SK-N-SH treated with all-trans-retinoic acid at 6 μM for 48 hours (cell line): ENCODE measurements at regions not wholly inside any gene's neighbourhood (a gene's known extent, or its start where the extent isn't known, plus 50 kb on each side); places are given as distances from the start of the nearest gene placed in this dataset.
"Not testable (repeated sequence)": the region's sequence is repeated elsewhere in the genome, so short reads cannot be mapped to it uniquely, and the experiment has no call there.

ENCODE experiments used
- ATAC-seq: fragments of 200-7000 bp; cut with Tn5 transposase; 3 replicates; pipeline ENCODE4 v1.9.1; 2020; ENCODE audit warnings: mild to moderate bottlenecking, moderate library complexity
- ARNTL ChIP-seq: fragments of 450-650 bp; formaldehyde crosslinking; IDR thresholded peaks from 2 replicates; pipeline ENCODE4 v1.5.0; 2020; ENCODE audit warnings: low read depth, mild to moderate bottlenecking, moderate library complexity, borderline replicate concordance
- BACH2 ChIP-seq: fragments of 250-450 bp; sonication (Bioruptor Pico); IDR thresholded peaks from 2 replicates; pipeline ENCODE4 v1.9.0; 2021; ENCODE audit warnings: mild to moderate bottlenecking, borderline replicate concordance
- CSDC2 ChIP-seq: fragments of 250-450 bp; sonication (Bioruptor Pico); IDR thresholded peaks from 2 replicates; pipeline ENCODE4 v1.5.0; 2020; ENCODE audit warnings: mild to moderate bottlenecking, moderate library complexity
- ESRRG ChIP-seq: fragments of 250-450 bp; sonication (Bioruptor Pico); IDR thresholded peaks from 2 replicates; pipeline ENCODE4 v1.6.1; 2021; ENCODE audit warnings: mild to moderate bottlenecking
- ISL1 ChIP-seq: fragments of 250-450 bp; sonication (Bioruptor Pico); IDR thresholded peaks from 2 replicates; pipeline ENCODE4 v2.1.2; 2022; ENCODE audit warnings: mild to moderate bottlenecking, moderate library complexity
- OSR1 ChIP-seq: fragments of 250-450 bp; sonication (Bioruptor Pico); IDR thresholded peaks from 2 replicates; pipeline ENCODE4 v1.8.0; 2022; ENCODE audit warnings: moderate library complexity, mild to moderate bottlenecking, inconsistent platforms
- PPARA ChIP-seq: fragments of 250-450 bp; sonication (Bioruptor Pico); IDR thresholded peaks from 2 replicates; pipeline ENCODE4 v1.5.0; 2020; ENCODE audit warnings: mild to moderate bottlenecking, borderline replicate concordance
- RARB ChIP-seq: fragments of 250-450 bp; sonication (Bioruptor Pico); IDR thresholded peaks from 2 replicates; pipeline ENCODE4 v1.8.0; 2021; ENCODE audit warnings: mild to moderate bottlenecking, moderate library complexity
- SNAI2 ChIP-seq: fragments of 250-450 bp; sonication (Bioruptor Pico); IDR thresholded peaks from 2 replicates; pipeline ENCODE4 v1.5.0; 2020; ENCODE audit warnings: mild to moderate bottlenecking, moderate library complexity
- TCF4 ChIP-seq: fragments of 250-450 bp; sonication (Bioruptor Pico); IDR thresholded peaks from 2 replicates; pipeline ENCODE4 v1.8.0; 2021; ENCODE audit warnings: mild to moderate bottlenecking, moderate library complexity, borderline replicate concordance
- TOX ChIP-seq: fragments of 250-450 bp; sonication (Bioruptor Pico); IDR thresholded peaks from 2 replicates; pipeline ENCODE4 v1.8.0; 2021; ENCODE audit warnings: mild to moderate bottlenecking, moderate library complexity, borderline replicate concordance
- ZC3H10 ChIP-seq: fragments of 250-450 bp; sonication (Bioruptor Pico); IDR thresholded peaks from 2 replicates; pipeline ENCODE4 v1.5.1; 2021; ENCODE audit warnings: mild to moderate bottlenecking, moderate library complexity
- ZFP3 ChIP-seq: fragments of 250-450 bp; sonication (Bioruptor Pico); IDR thresholded peaks from 2 replicates; pipeline ENCODE4 v1.5.0; 2020; ENCODE audit warnings: mild to moderate bottlenecking, moderate library complexity
- ZFP30 ChIP-seq: fragments of 450-650 bp; formaldehyde crosslinking; IDR thresholded peaks from 2 replicates; pipeline ENCODE4 v1.5.0; 2022; ENCODE audit warnings: mild to moderate bottlenecking, moderate library complexity
- ZNF565 ChIP-seq: fragments of 450-650 bp; formaldehyde crosslinking; conservative IDR thresholded peaks from 2 replicates; pipeline ENCODE4 v1.5.0; 2020; ENCODE audit warnings: low read depth, mild to moderate bottlenecking, moderate library complexity
- ZNF70 ChIP-seq: fragments of 450-650 bp; formaldehyde crosslinking; IDR thresholded peaks from 2 replicates; pipeline ENCODE4 v1.5.0; 2020; ENCODE audit warnings: mild to moderate bottlenecking, moderate library complexity
- ZNF8 ChIP-seq: fragments of 450-650 bp; formaldehyde crosslinking; IDR thresholded peaks from 2 replicates; pipeline ENCODE4 v1.5.0; 2020; ENCODE audit warnings: mild to moderate bottlenecking, moderate library complexity
- TF ChIP-seq, protein P1 (sequence below): fragments of 250-450 bp; sonication (Bioruptor Pico); IDR thresholded peaks from 2 replicates; pipeline ENCODE4 v1.8.0; 2020; ENCODE audit warnings: mild to moderate bottlenecking, moderate library complexity, borderline replicate concordance
- TF ChIP-seq, protein P2 (sequence below): fragments of 250-450 bp; sonication (Bioruptor Pico); IDR thresholded peaks from 2 replicates; pipeline ENCODE4 v1.8.0; 2021; ENCODE audit warnings: low read depth, mild to moderate bottlenecking, moderate library complexity, borderline replicate concordance
- TF ChIP-seq, protein P3 (sequence below): fragments of 250-450 bp; sonication (Bioruptor Pico); IDR thresholded peaks from 2 replicates; pipeline ENCODE4 v1.5.1; 2020; ENCODE audit warnings: low read depth, mild to moderate bottlenecking, moderate library complexity
- TF ChIP-seq, protein P4 (sequence below): fragments of 250-450 bp; sonication (Bioruptor Pico); IDR thresholded peaks from 2 replicates; pipeline ENCODE4 v1.5.1; 2021; ENCODE audit warnings: mild to moderate bottlenecking, moderate library complexity
- TF ChIP-seq, protein P5 (sequence below): fragments of 250-450 bp; sonication (Bioruptor Pico); IDR thresholded peaks from 2 replicates; pipeline ENCODE4 v1.5.0; 2020; ENCODE audit warnings: mild to moderate bottlenecking, moderate library complexity

DNA sequence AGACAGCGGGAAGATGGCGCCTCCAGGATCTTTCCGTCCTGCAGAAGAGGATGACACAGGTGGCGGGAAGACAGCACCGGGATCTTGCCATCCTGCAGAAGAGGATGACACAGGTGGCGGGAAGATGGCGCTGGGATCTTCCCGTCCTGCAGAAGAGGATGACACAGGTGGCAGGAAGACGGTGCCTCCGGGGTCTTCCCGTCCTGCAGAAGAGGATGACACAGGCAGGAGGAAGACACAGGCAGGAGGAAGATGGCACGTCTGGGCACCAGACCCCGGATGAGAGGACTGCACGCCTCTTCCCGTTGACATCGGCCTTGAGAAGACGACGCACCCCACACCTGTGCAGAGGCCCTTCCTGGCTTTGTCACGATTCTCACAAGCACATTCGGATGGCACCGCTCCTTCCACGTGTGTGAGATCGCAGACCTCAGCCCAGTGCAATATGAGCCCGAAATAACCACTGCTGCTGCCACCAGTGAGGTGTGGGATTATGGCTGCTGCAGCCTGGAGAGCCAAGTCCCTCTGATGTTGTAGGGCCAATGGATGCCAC is 79.4 kb upstream of the SNTG2 start:
- no peak for TF ChIP-seq ZC3H10 (CRISPR knock-in tag)
- TF ChIP-seq RARB, result no peak
- no peak for TF ChIP-seq PPARA
- no peak for TF ChIP-seq ZNF70 (CRISPR knock-in tag)
- ATAC-seq, result no peak

DNA sequence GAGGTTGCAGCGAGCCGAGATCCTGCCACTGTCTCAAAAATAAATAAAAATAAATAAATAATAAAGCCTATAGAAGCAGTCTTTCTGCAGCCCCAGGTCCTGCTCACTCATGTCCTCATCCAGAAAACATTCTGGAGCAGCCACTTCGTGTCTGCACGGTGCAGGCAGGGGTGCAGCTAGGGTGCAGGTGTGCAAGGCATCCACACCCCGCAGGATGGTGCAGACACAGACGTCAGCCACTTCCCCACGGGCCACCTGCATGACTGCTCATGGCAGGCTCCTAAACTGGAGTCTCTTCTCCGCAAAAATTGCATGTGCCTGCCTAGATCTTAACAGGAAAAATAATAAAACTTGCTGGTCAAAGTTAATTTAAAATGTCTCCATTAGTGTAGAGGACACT is 80.2 kb upstream of the SNTG2 start:
- TF ChIP-seq ZNF70 (CRISPR knock-in tag), result no peak
- TF ChIP-seq SNAI2 (CRISPR knock-in tag), result no peak
- TF ChIP-seq TOX (CRISPR knock-in tag), result no peak
- no peak for TF ChIP-seq ARNTL (CRISPR knock-in tag)
- no peak for TF ChIP-seq ISL1 (CRISPR knock-in tag)
- TF ChIP-seq RARB, result no peak
- TF ChIP-seq, protein P1, sequence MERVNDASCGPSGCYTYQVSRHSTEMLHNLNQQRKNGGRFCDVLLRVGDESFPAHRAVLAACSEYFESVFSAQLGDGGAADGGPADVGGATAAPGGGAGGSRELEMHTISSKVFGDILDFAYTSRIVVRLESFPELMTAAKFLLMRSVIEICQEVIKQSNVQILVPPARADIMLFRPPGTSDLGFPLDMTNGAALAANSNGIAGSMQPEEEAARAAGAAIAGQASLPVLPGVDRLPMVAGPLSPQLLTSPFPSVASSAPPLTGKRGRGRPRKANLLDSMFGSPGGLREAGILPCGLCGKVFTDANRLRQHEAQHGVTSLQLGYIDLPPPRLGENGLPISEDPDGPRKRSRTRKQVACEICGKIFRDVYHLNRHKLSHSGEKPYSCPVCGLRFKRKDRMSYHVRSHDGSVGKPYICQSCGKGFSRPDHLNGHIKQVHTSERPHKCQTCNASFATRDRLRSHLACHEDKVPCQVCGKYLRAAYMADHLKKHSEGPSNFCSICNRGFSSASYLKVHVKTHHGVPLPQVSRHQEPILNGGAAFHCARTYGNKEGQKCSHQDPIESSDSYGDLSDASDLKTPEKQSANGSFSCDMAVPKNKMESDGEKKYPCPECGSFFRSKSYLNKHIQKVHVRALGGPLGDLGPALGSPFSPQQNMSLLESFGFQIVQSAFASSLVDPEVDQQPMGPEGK (CRISPR knock-in tag), result no peak
- no peak for TF ChIP-seq ZFP3 (CRISPR knock-in tag)
- TF ChIP-seq BACH2 (CRISPR knock-in tag), result no peak
- TF ChIP-seq ZFP30 (CRISPR knock-in tag), result no peak
- TF ChIP-seq, protein P2, sequence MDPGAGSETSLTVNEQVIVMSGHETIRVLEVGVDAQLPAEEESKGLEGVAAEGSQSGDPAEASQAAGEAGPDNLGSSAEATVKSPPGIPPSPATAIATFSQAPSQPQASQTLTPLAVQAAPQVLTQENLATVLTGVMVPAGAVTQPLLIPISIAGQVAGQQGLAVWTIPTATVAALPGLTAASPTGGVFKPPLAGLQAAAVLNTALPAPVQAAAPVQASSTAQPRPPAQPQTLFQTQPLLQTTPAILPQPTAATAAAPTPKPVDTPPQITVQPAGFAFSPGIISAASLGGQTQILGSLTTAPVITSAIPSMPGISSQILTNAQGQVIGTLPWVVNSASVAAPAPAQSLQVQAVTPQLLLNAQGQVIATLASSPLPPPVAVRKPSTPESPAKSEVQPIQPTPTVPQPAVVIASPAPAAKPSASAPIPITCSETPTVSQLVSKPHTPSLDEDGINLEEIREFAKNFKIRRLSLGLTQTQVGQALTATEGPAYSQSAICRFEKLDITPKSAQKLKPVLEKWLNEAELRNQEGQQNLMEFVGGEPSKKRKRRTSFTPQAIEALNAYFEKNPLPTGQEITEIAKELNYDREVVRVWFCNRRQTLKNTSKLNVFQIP (CRISPR knock-in tag), result no peak
- no peak for TF ChIP-seq OSR1 (CRISPR knock-in tag)
- no peak for TF ChIP-seq TCF4 (CRISPR knock-in tag)
- no peak for TF ChIP-seq ESRRG (CRISPR knock-in tag)
- no peak for TF ChIP-seq ZNF565 (CRISPR knock-in tag)
- TF ChIP-seq CSDC2 (CRISPR knock-in tag), result no peak
- TF ChIP-seq PPARA, result no peak
- no peak for TF ChIP-seq ZNF8 (CRISPR knock-in tag)
- no peak for ATAC-seq

DNA sequence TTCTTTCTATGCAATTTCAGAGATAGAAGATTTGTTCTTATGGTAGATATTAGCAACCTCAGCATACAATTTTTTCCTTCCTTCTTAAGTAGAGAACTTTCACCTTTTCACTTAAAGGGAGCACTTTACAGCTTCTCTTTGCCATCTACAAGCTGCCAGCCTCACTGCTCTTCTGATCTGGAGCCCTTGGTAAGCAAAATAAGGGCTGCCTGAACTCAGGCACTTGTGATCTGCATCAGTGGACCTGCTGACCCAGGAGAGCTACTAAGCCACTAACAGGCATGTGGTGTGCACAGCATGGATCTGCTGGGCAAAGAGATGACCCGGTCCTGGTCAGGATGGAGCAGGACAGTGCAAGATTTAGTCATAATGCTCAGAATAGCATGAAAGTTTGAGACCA is 80.8 kb upstream of the SNTG2 start:
- TF ChIP-seq, protein P3, sequence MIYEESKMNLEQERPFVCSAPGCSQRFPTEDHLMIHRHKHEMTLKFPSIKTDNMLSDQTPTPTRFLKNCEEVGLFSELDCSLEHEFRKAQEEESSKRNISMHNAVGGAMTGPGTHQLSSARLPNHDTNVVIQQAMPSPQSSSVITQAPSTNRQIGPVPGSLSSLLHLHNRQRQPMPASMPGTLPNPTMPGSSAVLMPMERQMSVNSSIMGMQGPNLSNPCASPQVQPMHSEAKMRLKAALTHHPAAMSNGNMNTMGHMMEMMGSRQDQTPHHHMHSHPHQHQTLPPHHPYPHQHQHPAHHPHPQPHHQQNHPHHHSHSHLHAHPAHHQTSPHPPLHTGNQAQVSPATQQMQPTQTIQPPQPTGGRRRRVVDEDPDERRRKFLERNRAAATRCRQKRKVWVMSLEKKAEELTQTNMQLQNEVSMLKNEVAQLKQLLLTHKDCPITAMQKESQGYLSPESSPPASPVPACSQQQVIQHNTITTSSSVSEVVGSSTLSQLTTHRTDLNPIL (CRISPR knock-in tag), result no peak
- TF ChIP-seq ISL1 (CRISPR knock-in tag) (no peak), ZC3H10 (CRISPR knock-in tag) (no peak), ARNTL (CRISPR knock-in tag) (no peak), ZFP3 (CRISPR knock-in tag) (no peak), ESRRG (CRISPR knock-in tag) (no peak), PPARA (no peak), ZNF565 (CRISPR knock-in tag) (no peak), CSDC2 (CRISPR knock-in tag) (no peak), TCF4 (CRISPR knock-in tag) (no peak), ZFP30 (CRISPR knock-in tag) (no peak), SNAI2 (CRISPR knock-in tag) (no peak), ZNF70 (CRISPR knock-in tag) (no peak), TOX (CRISPR knock-in tag) (no peak)
- TF ChIP-seq, protein P4, sequence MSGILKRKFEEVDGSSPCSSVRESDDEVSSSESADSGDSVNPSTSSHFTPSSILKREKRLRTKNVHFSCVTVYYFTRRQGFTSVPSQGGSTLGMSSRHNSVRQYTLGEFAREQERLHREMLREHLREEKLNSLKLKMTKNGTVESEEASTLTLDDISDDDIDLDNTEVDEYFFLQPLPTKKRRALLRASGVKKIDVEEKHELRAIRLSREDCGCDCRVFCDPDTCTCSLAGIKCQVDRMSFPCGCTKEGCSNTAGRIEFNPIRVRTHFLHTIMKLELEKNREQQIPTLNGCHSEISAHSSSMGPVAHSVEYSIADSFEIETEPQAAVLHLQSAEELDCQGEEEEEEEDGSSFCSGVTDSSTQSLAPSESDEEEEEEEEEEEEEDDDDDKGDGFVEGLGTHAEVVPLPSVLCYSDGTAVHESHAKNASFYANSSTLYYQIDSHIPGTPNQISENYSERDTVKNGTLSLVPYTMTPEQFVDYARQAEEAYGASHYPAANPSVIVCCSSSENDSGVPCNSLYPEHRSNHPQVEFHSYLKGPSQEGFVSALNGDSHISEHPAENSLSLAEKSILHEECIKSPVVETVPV, result no peak
- TF ChIP-seq, all 23 proteins: peak for 0
- ATAC-seq, result no peak

DNA sequence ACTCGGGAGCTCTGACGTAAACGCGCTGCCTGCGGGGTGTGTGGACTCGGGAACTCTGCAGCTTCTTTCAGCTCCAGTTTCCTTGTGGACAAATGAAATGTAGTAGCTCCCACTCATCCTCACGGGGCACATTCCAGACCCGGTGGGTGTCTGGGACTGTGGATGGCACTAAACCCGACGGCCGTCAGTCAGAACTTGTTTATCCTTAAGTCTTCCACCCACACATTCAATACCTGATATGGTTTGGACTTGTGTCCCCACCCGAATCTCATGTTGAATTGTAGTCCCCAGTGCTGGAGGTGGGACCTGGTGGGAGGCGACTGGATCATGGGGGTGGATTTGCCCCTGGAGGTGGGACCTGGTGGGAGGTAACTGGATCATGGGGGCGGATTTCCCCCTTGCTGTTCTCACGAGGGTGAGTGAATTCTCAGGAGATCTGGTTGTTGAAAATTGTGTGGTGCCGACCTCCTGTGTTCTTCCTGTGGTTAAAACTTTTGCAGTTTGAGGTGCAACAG is 81.2 kb upstream of the SNTG2 start:
- ATAC-seq, result no peak
- TF ChIP-seq, protein P2 (CRISPR knock-in tag), result no peak
- TF ChIP-seq ZNF565 (CRISPR knock-in tag), result no peak
- no peak for TF ChIP-seq CSDC2 (CRISPR knock-in tag)
- TF ChIP-seq TCF4 (CRISPR knock-in tag), result no peak
- no peak for TF ChIP-seq ESRRG (CRISPR knock-in tag)
- TF ChIP-seq, protein P5, sequence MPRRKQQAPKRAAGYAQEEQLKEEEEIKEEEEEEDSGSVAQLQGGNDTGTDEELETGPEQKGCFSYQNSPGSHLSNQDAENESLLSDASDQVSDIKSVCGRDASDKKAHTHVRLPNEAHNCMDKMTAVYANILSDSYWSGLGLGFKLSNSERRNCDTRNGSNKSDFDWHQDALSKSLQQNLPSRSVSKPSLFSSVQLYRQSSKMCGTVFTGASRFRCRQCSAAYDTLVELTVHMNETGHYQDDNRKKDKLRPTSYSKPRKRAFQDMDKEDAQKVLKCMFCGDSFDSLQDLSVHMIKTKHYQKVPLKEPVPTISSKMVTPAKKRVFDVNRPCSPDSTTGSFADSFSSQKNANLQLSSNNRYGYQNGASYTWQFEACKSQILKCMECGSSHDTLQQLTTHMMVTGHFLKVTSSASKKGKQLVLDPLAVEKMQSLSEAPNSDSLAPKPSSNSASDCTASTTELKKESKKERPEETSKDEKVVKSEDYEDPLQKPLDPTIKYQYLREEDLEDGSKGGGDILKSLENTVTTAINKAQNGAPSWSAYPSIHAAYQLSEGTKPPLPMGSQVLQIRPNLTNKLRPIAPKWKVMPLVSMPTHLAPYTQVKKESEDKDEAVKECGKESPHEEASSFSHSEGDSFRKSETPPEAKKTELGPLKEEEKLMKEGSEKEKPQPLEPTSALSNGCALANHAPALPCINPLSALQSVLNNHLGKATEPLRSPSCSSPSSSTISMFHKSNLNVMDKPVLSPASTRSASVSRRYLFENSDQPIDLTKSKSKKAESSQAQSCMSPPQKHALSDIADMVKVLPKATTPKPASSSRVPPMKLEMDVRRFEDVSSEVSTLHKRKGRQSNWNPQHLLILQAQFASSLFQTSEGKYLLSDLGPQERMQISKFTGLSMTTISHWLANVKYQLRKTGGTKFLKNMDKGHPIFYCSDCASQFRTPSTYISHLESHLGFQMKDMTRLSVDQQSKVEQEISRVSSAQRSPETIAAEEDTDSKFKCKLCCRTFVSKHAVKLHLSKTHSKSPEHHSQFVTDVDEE (CRISPR knock-in tag), result no peak

DNA sequence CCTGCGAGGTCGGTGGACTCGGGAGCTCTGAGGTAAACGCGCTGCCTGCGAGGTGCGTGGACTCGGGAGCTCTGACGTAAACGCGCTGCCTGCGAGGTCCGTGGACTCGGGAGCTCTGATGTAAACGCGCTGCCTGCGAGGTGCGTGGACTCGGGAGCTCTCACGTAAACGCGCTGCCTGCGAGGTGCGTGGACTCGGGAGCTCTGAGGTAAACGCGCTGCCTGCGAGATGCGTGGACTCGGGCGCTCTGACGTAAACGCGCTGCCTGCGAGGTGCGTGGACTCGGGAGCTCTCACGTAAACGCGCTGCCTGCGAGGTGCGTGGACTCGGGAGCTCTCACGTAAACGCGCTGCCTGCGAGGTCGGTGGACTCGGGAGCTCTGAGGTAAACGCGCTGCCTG is 81.8 kb upstream of the SNTG2 start:
- ATAC-seq, result not testable (repeated sequence)
